ENCODE measurements at regions not wholly inside any gene's neighbourhood (a gene's known extent, or its start where the extent isn't known, plus 50 kb on each side); places are given as distances from the start of the nearest gene placed in this dataset.

- Mint-ChIP-seq H3K27me3 (no peaks in the 10 kb centered on the region), H3K27ac (no peak overlapping the region), H3K36me3 (no peaks in the 10 kb centered on the region), H3K4me3 (no peak overlapping the region), H3K9me3 (no peaks in the 10 kb centered on the region), H3K4me1 (no peaks in the 10 kb centered on the region)
- ATAC-seq (replicated peaks) (no peak), DNase-seq (no peak)
These were observed 71.1 kb upstream of the BASP1 start for GRCh38 chr5:17146280-17146841.

- Mint-ChIP-seq H3K27ac (no peak overlapping the region), H3K27me3 (no peaks in the 10 kb centered on the region), H3K9me3 (no peaks in the 10 kb centered on the region), H3K36me3 (no peaks in the 10 kb centered on the region), H3K4me3 (no peak overlapping the region), H3K4me1 (no peaks in the 10 kb centered on the region)
- ATAC-seq (replicated peaks) (no peak), DNase-seq (no peak)
These were observed 70.3 kb upstream of the BASP1 start for GRCh38 chr5:17147170-17147569.

- no peaks in the 10 kb centered on the region for H3K4me1 Mint-ChIP-seq
- H3K4me3 Mint-ChIP-seq: no peak overlapping the region
- no peaks in the 10 kb centered on the region for H3K27me3 Mint-ChIP-seq
- H3K9me3 Mint-ChIP-seq: no peaks in the 10 kb centered on the region
- ATAC-seq (replicated peaks) (no peak), DNase-seq (no peak)
- no peak overlapping the region for H3K27ac Mint-ChIP-seq
- no peaks in the 10 kb centered on the region for H3K36me3 Mint-ChIP-seq
These were observed 69.8 kb upstream of the BASP1 start for GRCh38 chr5:17147617-17148016.

GRCh38 chr5:17148481-17148880 lies 69.0 kb upstream of the BASP1 start:
- Mint-ChIP-seq H3K4me1 (no peaks in the 10 kb centered on the region), H3K4me3 (no peak overlapping the region), H3K27ac (no peak overlapping the region), H3K27me3 (no peaks in the 10 kb centered on the region), H3K9me3 (no peaks in the 10 kb centered on the region), H3K36me3 (no peaks in the 10 kb centered on the region)
- ATAC-seq (replicated peaks): no peak
- no peak for DNase-seq

- Mint-ChIP-seq H3K4me1 (no peaks in the 10 kb centered on the region), H3K36me3 (no peaks in the 10 kb centered on the region), H3K27ac (no peak overlapping the region), H3K4me3 (no peak overlapping the region), H3K9me3 (no peaks in the 10 kb centered on the region), H3K27me3 (no peaks in the 10 kb centered on the region)
- DNase-seq: no peak
- ATAC-seq (replicated peaks): no peak
These were observed 67.6 kb upstream of the BASP1 start for GRCh38 chr5:17149786-17150185.

- Mint-ChIP-seq H3K9me3 (no peaks in the 10 kb centered on the region), H3K36me3 (no peaks in the 10 kb centered on the region), H3K27ac (no peak overlapping the region), H3K4me3 (no peak overlapping the region), H3K4me1 (no peaks in the 10 kb centered on the region), H3K27me3 (no peaks in the 10 kb centered on the region)
- DNase-seq (no peak), ATAC-seq (replicated peaks) (no peak)
These were observed 66.9 kb upstream of the BASP1 start for GRCh38 chr5:17150531-17150930.

GRCh38 chr5:17151686-17152085 lies 65.7 kb upstream of the BASP1 start:
- Mint-ChIP-seq H3K27me3 (no peaks in the 10 kb centered on the region), H3K27ac (no peak overlapping the region), H3K4me1 (no peaks in the 10 kb centered on the region), H3K9me3 (no peaks in the 10 kb centered on the region), H3K4me3 (no peak overlapping the region), H3K36me3 (no peaks in the 10 kb centered on the region)
- no peak for ATAC-seq (replicated peaks)
- DNase-seq: no peak

GRCh38 chr5:17154211-17154996 lies 63.0 kb upstream of the BASP1 start:
- no peak overlapping the region for H3K4me3 Mint-ChIP-seq
- no peaks in the 10 kb centered on the region for H3K9me3 Mint-ChIP-seq
- ATAC-seq (replicated peaks): no peak
- H3K4me1 Mint-ChIP-seq: no peaks in the 10 kb centered on the region
- peaks cover 0 to 8% of the 10 kb centered on the region in 2 donors for H3K27me3 Mint-ChIP-seq
- DNase-seq: no peak
- no peaks in the 10 kb centered on the region for H3K36me3 Mint-ChIP-seq
- no peak overlapping the region for H3K27ac Mint-ChIP-seq

- H3K4me1 Mint-ChIP-seq: no peaks in the 10 kb centered on the region
- H3K9me3 Mint-ChIP-seq: no peaks in the 10 kb centered on the region
- H3K27ac Mint-ChIP-seq: no peak overlapping the region
- peaks cover 0 to 8% of the 10 kb centered on the region in 2 donors for H3K27me3 Mint-ChIP-seq
- no peak overlapping the region for H3K4me3 Mint-ChIP-seq
- DNase-seq (no peak), ATAC-seq (replicated peaks) (no peak)
- H3K36me3 Mint-ChIP-seq: no peaks in the 10 kb centered on the region
These were observed 61.0 kb upstream of the BASP1 start for GRCh38 chr5:17156463-17156862.

- ATAC-seq (replicated peaks) (no peak), DNase-seq (no peak)
- Mint-ChIP-seq H3K36me3 (no peaks in the 10 kb centered on the region), H3K4me1 (no peaks in the 10 kb centered on the region), H3K4me3 (no peak overlapping the region), H3K27ac (no peak overlapping the region), H3K9me3 (no peaks in the 10 kb centered on the region), H3K27me3 (peaks cover 0 to 8% of the 10 kb centered on the region in 2 donors)
These were observed 60.1 kb upstream of the BASP1 start for GRCh38 chr5:17157294-17157693.

GRCh38 chr5:17157916-17158529 lies 59.4 kb upstream of the BASP1 start:
- H3K27me3 Mint-ChIP-seq: peaks cover 0 to 8% of the 10 kb centered on the region in 2 donors
- ATAC-seq (replicated peaks): no peak
- no peak for DNase-seq
- H3K4me1 Mint-ChIP-seq: no peaks in the 10 kb centered on the region
- H3K27ac Mint-ChIP-seq: no peak overlapping the region
- no peaks in the 10 kb centered on the region for H3K36me3 Mint-ChIP-seq
- H3K9me3 Mint-ChIP-seq: no peaks in the 10 kb centered on the region
- H3K4me3 Mint-ChIP-seq: no peak overlapping the region

- no peak for ATAC-seq (replicated peaks)
- no peak for DNase-seq
- Mint-ChIP-seq H3K9me3 (no peaks in the 10 kb centered on the region), H3K27me3 (peaks cover 0 to 8% of the 10 kb centered on the region in 2 donors), H3K36me3 (no peaks in the 10 kb centered on the region), H3K4me3 (no peak overlapping the region), H3K4me1 (no peaks in the 10 kb centered on the region), H3K27ac (no peak overlapping the region)
These were observed 56.7 kb upstream of the BASP1 start for GRCh38 chr5:17160756-17161040.

- Mint-ChIP-seq H3K4me1 (no peaks in the 10 kb centered on the region), H3K27me3 (peaks cover 0 to 8% of the 10 kb centered on the region in 2 donors), H3K4me3 (no peak overlapping the region), H3K27ac (no peak overlapping the region), H3K36me3 (no peaks in the 10 kb centered on the region), H3K9me3 (no peaks in the 10 kb centered on the region)
- no peak for ATAC-seq (replicated peaks)
- DNase-seq: no peak
These were observed 55.8 kb upstream of the BASP1 start for GRCh38 chr5:17161662-17162061.

GRCh38 chr5:17163221-17163620 lies 54.2 kb upstream of the BASP1 start:
- DNase-seq: no peak
- no peaks in the 10 kb centered on the region for H3K4me1 Mint-ChIP-seq

GRCh38 chr5:17167171-17167891 lies 50.1 kb upstream of the BASP1 start:
- DNase-seq (no peak), ATAC-seq (replicated peaks) (no peak)
- Mint-ChIP-seq H3K4me1 (peaks cover 0 to 1% of the 10 kb centered on the region in 2 donors), H3K4me3 (no peak overlapping the region), H3K27me3 (peaks cover 6% of the 10 kb centered on the region in 2 donors), H3K9me3 (no peaks in the 10 kb centered on the region), H3K36me3 (no peaks in the 10 kb centered on the region), H3K27ac (no peak overlapping the region)

More at GRCh38 chr5:17163221-17163620, 54.2 kb upstream of the BASP1 start:
- Mint-ChIP-seq H3K9me3 (no peaks in the 10 kb centered on the region), H3K4me3 (no peak overlapping the region), H3K36me3 (no peaks in the 10 kb centered on the region), H3K27ac (no peak overlapping the region), H3K27me3 (no peaks in the 10 kb centered on the region)
- ATAC-seq (replicated peaks): no peak
